T47D (cell line): ENCODE measurements at regions not wholly inside any gene's neighbourhood (a gene's known extent, or its start where the extent isn't known, plus 50 kb on each side); places are given as distances from the start of the nearest gene placed in this dataset.
A peak's percentile ranks its signal among the peaks of the same experiment; 100 is the strongest.
"Not testable (repeated sequence)": the region's sequence is repeated elsewhere in the genome, so short reads cannot be mapped to it uniquely, and the experiment has no call there.

Experiments
- DNase-seq, 2 experiments: peaks; one replicate each; pipeline versions ENCODE4 v3.0.0 to v3.0.0-alpha.2; 2011 to 2012; ENCODE audit warnings: low read depth in 1 of 2, low spot score in 1 of 2
- JUND ChIP-seq: IDR thresholded peaks from 2 replicates; pipeline ENCODE4 v1.6.1; 2012; ENCODE audit warnings: low read depth
- in situ Hi-C: cut with HindIII; loops from 2 replicates; pipeline ENCODE4 v1.10.0; 2016; ENCODE audit warnings: low sequenced_read_pairs, low pct_unique_long_range_greater_than_20kb

- in situ Hi-C loops: no loop called here
- no peak for DNase-seq
- no peak for TF ChIP-seq JUND
Measured at GRCh38 chr1:61028136-61028535, 54.2 kb upstream of the NFIA start.

GRCh38 chr1:61018068-61018467 is 64.3 kb upstream of the NFIA start:
- in situ Hi-C loops, DNase-seq: not testable (repeated sequence)

GRCh38 chr1:61017651-61018050 is 64.7 kb upstream of the NFIA start:
- in situ Hi-C loops: no loop called here
- TF ChIP-seq JUND: no peak
- no peak for DNase-seq

GRCh38 chr1:61013946-61014667 is 68.3 kb upstream of the NFIA start:
- DNase-seq: no peak
- TF ChIP-seq JUND: no peak
- in situ Hi-C loops: no loop called here

GRCh38 chr1:61013189-61013945 is 69.0 kb upstream of the NFIA start:
- TF ChIP-seq JUND: no peak
- in situ Hi-C loops: no loop called here
- DNase-seq: no peak

- TF ChIP-seq JUND: no peak
- in situ Hi-C loops: no loop called here
- DNase-seq: no peak
Measured at GRCh38 chr1:61012341-61012761, 70.0 kb upstream of the NFIA start.

GRCh38 chr1:61011561-61012263 is 70.6 kb upstream of the NFIA start:
- TF ChIP-seq JUND: no peak
- in situ Hi-C loops: no loop called here
- no peak for DNase-seq

- in situ Hi-C loops: no loop called here
- TF ChIP-seq JUND: no peak
- DNase-seq: no peak
Measured at GRCh38 chr1:61007534-61008364, 74.6 kb upstream of the NFIA start.

- TF ChIP-seq JUND: no peak
- DNase-seq: no peak
- in situ Hi-C loops: no loop called here
Measured at GRCh38 chr1:61005614-61006580, 76.5 kb upstream of the NFIA start.

GRCh38 chr1:61004262-61005003 is 77.9 kb upstream of the NFIA start:
- in situ Hi-C loops: no loop called here
- peak in 1 of 2 experiments; percentile 19 for DNase-seq
- no peak for TF ChIP-seq JUND

- in situ Hi-C loops: no loop called here
- DNase-seq: no peak
- TF ChIP-seq JUND: no peak
Measured at GRCh38 chr1:61000327-61000726, 82.0 kb upstream of the NFIA start.
